GM12865 (cell line): ENCODE measurements at regions not wholly inside any gene's neighbourhood (a gene's known extent, or its start where the extent isn't known, plus 50 kb on each side); places are given as distances from the start of the nearest gene placed in this dataset.
"Not testable (repeated sequence)": the region's sequence is repeated elsewhere in the genome, so short reads cannot be mapped to it uniquely, and the experiment has no call there.

Experiments
- DNase-seq: peaks from one replicate; pipeline ENCODE4 v3.0.0; 2010; ENCODE audit warnings: low read depth
- H3K4me3 ChIP-seq: 2 replicates; pipeline ENCODE4 v1.5.1; 2011; ENCODE audit warnings: mild to moderate bottlenecking, low read depth, low read length, control low read depth
- CTCF ChIP-seq: IDR thresholded peaks from 2 replicates; pipeline ENCODE4 v1.5.1; 2011; ENCODE audit warnings: low read length, control low read depth, low read depth, inconsistent platforms; ENCODE audit not compliant: insufficient read depth; ENCODE audit errors: missing control alignments

GRCh38 chr2:136715146-136715545, 50.2 kb upstream of the THSD7B start:
- H3K4me3 ChIP-seq, result no peak overlapping the region
- no peak for TF ChIP-seq CTCF
- no peak for DNase-seq

DNA sequence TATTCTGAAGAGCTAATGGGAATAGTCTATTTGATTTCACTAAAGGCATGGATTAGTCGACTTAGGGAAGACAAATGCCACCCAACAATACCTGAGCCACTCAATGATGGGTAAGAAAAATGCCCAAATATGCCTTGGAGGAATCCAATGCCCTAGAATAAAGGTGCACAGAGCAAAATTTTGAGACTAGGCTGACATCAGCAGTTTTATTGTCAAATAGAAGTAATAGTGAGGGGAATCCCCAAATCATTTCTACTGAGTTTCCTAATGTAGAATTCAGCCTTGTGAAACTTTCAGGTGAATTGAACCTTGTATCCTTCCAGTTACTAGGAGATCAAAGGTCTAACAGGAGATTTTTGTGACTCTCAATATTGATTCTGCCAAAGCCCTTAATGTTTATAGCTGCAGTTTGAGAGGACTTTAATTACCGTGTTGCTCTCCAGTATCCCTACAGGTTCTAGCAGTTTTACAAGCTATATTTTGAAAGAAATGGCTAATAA, 50.8 kb upstream of the THSD7B start:
- DNase-seq, result no peak
- no peak for TF ChIP-seq CTCF
- no peak overlapping the region for H3K4me3 ChIP-seq

DNA sequence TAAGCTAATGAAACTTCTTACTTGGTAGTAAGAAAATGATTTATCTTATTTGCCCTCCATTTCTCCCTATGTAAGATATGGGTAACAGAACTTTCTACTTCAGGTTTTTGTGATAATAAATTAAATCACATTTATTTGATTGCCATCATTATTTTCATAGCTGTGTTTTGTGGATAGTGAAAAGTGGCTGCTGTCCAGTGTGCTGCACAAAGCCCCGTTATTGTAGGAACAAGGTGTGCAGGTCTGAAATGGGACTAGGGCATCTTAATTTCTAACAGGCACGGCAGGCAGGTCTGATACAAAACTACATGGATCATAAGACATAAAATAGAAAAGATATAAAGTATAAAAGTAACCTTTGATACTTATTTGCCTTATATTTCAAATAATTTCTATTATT, 51.6 kb upstream of the THSD7B start:
- no peak for DNase-seq
- no peak overlapping the region for H3K4me3 ChIP-seq
- TF ChIP-seq CTCF, result no peak

DNA sequence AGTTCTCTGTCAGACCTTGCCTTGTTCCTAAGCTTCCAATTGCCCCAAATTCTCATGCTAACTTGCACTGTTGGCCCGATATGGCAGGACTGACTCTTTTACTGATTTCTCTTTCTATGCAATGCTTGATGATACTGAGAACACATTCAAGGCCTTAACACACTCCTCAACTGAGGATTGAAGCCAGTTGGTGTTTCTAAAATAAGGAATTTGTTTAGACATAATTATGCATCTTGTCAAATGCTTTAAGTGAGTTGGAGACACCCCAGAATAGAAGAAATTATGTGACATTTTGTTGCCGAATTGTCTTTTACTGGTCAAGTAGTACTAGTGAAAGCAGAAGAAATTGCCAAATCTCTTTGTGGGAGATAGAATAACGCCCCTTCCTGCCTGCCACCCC, 60.0 kb upstream of the THSD7B start:
- no peak overlapping the region for H3K4me3 ChIP-seq
- no peak for DNase-seq
- no peak for TF ChIP-seq CTCF

- no peak for TF ChIP-seq CTCF
Observed at GRCh38 chr2:136703214-136703613, 62.1 kb upstream of the THSD7B start.

GRCh38 chr2:136696438-136696837, 68.9 kb upstream of the THSD7B start:
- DNase-seq, result no peak
- TF ChIP-seq CTCF, result no peak

More at GRCh38 chr2:136703214-136703613, 62.1 kb upstream of the THSD7B start:
- no peak overlapping the region for H3K4me3 ChIP-seq
- no peak for DNase-seq

GRCh38 chr2:136693966-136694365, 71.4 kb upstream of the THSD7B start:
- TF ChIP-seq CTCF, result no peak
- H3K4me3 ChIP-seq, result no peak overlapping the region
- no peak for DNase-seq

More at GRCh38 chr2:136696438-136696837, 68.9 kb upstream of the THSD7B start:
- no peak overlapping the region for H3K4me3 ChIP-seq

DNA sequence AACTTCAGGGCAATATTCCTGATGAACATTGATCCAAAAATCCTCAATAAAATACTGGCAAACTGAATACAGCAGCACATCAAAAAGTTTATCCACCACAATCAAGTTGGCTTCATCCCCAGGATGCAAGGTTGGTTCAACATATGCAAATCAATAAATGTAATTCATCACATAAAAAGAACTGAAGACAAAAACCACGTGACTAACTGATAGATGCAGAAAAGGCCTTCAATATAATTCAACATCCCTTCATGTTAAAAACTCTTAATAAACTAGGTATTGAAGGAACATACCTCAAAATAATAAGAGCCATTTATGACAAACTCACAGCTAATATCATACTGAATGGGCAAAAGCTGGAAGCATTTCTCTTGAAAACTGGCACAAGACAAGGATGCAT, 85.3 kb upstream of the THSD7B start:
- DNase-seq, H3K4me3 ChIP-seq: not testable (repeated sequence)
